ENCODE measurements at regions not wholly inside any gene's neighbourhood (a gene's known extent, or its start where the extent isn't known, plus 50 kb on each side); places are given as distances from the start of the nearest gene placed in this dataset.

DNA sequence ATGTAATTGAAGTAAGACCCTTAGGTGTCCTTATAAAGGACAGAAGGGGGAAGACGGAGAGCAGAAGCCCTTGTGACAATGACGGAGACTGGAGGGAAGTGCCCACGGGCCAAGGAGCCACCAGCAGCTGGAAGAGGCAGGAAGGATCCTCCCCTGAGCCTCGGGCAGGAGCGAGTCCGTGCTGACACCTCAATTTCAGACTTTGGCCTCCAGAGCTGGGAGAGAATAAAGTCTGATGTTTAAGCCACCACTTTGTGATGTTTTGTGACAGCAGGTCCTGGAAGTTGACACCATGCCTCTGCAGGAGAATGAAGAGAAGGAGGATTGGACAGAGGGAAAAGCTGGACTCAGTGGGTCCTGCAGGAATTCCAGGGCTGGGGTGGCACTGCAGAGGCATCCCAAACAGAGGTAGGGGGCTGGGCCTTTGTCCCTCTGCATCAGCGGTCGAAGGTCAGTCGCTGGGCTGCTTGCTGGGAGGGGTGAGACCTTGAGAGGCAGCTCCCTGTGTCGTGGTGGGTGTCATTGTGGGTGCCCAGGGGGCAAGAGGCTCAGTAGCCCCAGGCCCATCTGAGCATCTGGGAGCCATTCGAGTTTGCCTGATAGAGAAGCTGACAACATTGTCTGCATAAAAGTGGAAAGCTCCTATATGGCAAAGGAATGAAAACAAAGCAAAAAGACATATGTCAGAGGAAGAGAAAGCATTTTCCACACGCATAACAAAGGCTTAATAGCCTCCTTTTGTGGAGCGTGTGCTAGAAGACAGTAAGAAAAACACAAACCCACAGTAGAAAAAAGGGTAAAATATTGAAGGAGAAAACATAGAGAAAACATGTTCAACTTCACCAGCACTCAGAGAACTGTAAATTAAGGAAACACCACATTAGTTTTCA, 68.8 kb downstream of the RTL6 start:
- no peak for TF ChIP-seq ZNF768 (tag by site-specific recombination; IDR thresholded peaks at IDR 0.05)
- CTCF ChIA-PET: no interaction called here
- no peak overlapping the region for H3K4me3 ChIP-seq (ENCODE audit: low read depth, low read length)
- no peaks in the 10 kb centered on the region for H3K4me1 ChIP-seq (ENCODE audit: control insufficient read depth, insufficient read depth, low read length)
- POLR2A ChIA-PET: no interaction called here
- H3K27ac ChIP-seq (ENCODE audit: extremely low read depth, low read depth, low read length): no peak overlapping the region
- no peaks in the 10 kb centered on the region for H3K9me3 ChIP-seq (ENCODE audit: control insufficient read depth, insufficient read depth, low read depth, low read length)
- no peaks in the 10 kb centered on the region for H3K36me3 ChIP-seq (ENCODE audit: control insufficient read depth in 2 of 2, insufficient read depth in 1 of 2, low read length in 2 of 2)

GRCh38 chr22:44427611-44428470, 70.2 kb downstream of the RTL6 start:
- ChIA-PET POLR2A (no interaction called here), CTCF (interaction anchor here (0.6 kb wide), 1 partner anchor 133 kb away, joined by 3 read pairs; no protein-coding TSS in a partner anchor)
- Histone ChIP-seq H3K4me3 (ENCODE audit: low read depth, low read length) (no peak overlapping the region), H3K27ac (ENCODE audit: extremely low read depth, low read depth, low read length) (no peak overlapping the region), H3K36me3 (ENCODE audit: control insufficient read depth in 2 of 2, insufficient read depth in 1 of 2, low read length in 2 of 2) (no peaks in the 10 kb centered on the region), H3K4me1 (ENCODE audit: control insufficient read depth, insufficient read depth, low read length) (no peaks in the 10 kb centered on the region), H3K9me3 (ENCODE audit: control insufficient read depth, insufficient read depth, low read depth, low read length) (no peaks in the 10 kb centered on the region)
- no peak for TF ChIP-seq ZBTB17 (tag by site-specific recombination; IDR thresholded peaks at IDR 0.05)

DNA sequence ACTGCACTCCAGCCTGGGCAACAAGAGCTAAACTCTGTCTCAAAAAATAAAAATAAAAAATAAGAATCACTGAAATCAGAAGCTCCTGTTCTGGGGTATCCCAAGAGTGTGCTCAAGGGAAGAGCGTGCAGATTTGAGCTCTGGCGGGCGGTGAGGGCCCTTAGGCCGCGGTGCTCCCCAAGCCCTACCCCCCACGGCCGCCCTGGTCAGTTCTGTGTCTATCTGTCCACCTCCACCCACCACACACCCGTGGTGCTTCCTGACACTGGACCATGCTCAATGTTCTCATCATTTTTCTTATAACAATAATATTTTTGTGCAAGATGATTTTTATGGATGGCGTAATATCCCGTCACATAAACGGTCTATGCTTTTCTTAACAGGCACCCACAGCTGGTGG, 71.1 kb downstream of the RTL6 start:
- POLR2A ChIA-PET: no interaction called here
- no peaks in the 10 kb centered on the region for H3K36me3 ChIP-seq (ENCODE audit: control insufficient read depth in 2 of 2, insufficient read depth in 1 of 2, low read length in 2 of 2)
- no peaks in the 10 kb centered on the region for H3K9me3 ChIP-seq (ENCODE audit: control insufficient read depth, insufficient read depth, low read depth, low read length)
- H3K4me1 ChIP-seq (ENCODE audit: control insufficient read depth, insufficient read depth, low read length): no peaks in the 10 kb centered on the region
- H3K27ac ChIP-seq (ENCODE audit: extremely low read depth, low read depth, low read length): no peak overlapping the region
- TF ChIP-seq ZNF704 (tag by site-specific recombination; IDR thresholded peaks at IDR 0.05): no peak
- TF ChIP-seq ZBTB7A (tag by site-specific recombination; IDR thresholded peaks at IDR 0.05; ENCODE audit: low read depth): no peak
- no peak for TF ChIP-seq ZNF274 (IDR thresholded peaks at IDR 0.05; ENCODE audit: low read length)
- TF ChIP-seq ZNF274 (tag by site-specific recombination; IDR thresholded peaks at IDR 0.05; ENCODE audit: borderline replicate concordance): no peak
- TF ChIP-seq ZNF626 (tag by site-specific recombination; IDR thresholded peaks at IDR 0.05): no peak
- no peak for TF ChIP-seq ZNF132 (tag by site-specific recombination; IDR thresholded peaks at IDR 0.05; ENCODE audit: borderline replicate concordance)
- TF ChIP-seq ZBTB20 (tag by site-specific recombination; IDR thresholded peaks at IDR 0.05): no peak
- no peak for TF ChIP-seq ZBTB8A (tag by site-specific recombination; IDR thresholded peaks at IDR 0.05)
- no peak for TF ChIP-seq ZNF580 (tag by site-specific recombination; IDR thresholded peaks at IDR 0.05)
- no peak overlapping the region for H3K4me3 ChIP-seq (ENCODE audit: low read depth, low read length)
- CTCF ChIA-PET: no interaction called here

- CTCF ChIA-PET: no interaction called here
- Histone ChIP-seq H3K4me3 (ENCODE audit: low read depth, low read length) (no peak overlapping the region), H3K4me1 (ENCODE audit: control insufficient read depth, insufficient read depth, low read length) (no peaks in the 10 kb centered on the region), H3K36me3 (ENCODE audit: control insufficient read depth in 2 of 2, insufficient read depth in 1 of 2, low read length in 2 of 2) (no peaks in the 10 kb centered on the region), H3K9me3 (ENCODE audit: control insufficient read depth, insufficient read depth, low read depth, low read length) (no peaks in the 10 kb centered on the region), H3K27ac (ENCODE audit: extremely low read depth, low read depth, low read length) (no peak overlapping the region)
- POLR2A ChIA-PET: no interaction called here
- 0 out of 2 replicates have a peak, but pooled peaks have one; percentile 0 for TF ChIP-seq ZIC2 (tag by site-specific recombination; IDR thresholded peaks at IDR 0.05)
- no peak for TF ChIP-seq ZNF501 (tag by site-specific recombination; IDR thresholded peaks at IDR 0.05)
These were observed 72.4 kb downstream of the RTL6 start for GRCh38 chr22:44425694-44426045.
